ENCODE measurements at regions not wholly inside any gene's neighbourhood (a gene's known extent, or its start where the extent isn't known, plus 50 kb on each side); places are given as distances from the start of the nearest gene placed in this dataset.
A peak's percentile ranks its signal among the peaks of the same experiment; 100 is the strongest.

GRCh38 chr3:150267288-150267687, 140.8 kb upstream of the TSC22D2 start:
- DNase-seq (ENCODE audit: low spot score) = no peak

- DNase-seq (ENCODE audit: low spot score) = no peak
Measured at GRCh38 chr3:150265305-150265704, 142.8 kb upstream of the TSC22D2 start.

- DNase-seq (ENCODE audit: low spot score) = no peak
Measured at GRCh38 chr3:150264561-150265279, 143.4 kb upstream of the TSC22D2 start.

- no peak for DNase-seq (ENCODE audit: low spot score)
Measured at GRCh38 chr3:150261958-150262357, 146.1 kb upstream of the TSC22D2 start.

GRCh38 chr3:150261418-150261817, 146.7 kb upstream of the TSC22D2 start:
- no peak for DNase-seq (ENCODE audit: low spot score)

GRCh38 chr3:150260398-150260710, 147.7 kb upstream of the TSC22D2 start:
- DNase-seq (ENCODE audit: low spot score) = no peak

- DNase-seq (ENCODE audit: low spot score) = no peak
Measured at GRCh38 chr3:150259526-150260397, 148.3 kb upstream of the TSC22D2 start.

GRCh38 chr3:150256782-150257181, 151.3 kb upstream of the TSC22D2 start:
- no peak for DNase-seq (ENCODE audit: low spot score)

- no peak for DNase-seq (ENCODE audit: low spot score)
Measured at GRCh38 chr3:150256318-150256717, 151.8 kb upstream of the TSC22D2 start.

GRCh38 chr3:150255826-150256225, 152.3 kb upstream of the TSC22D2 start:
- no peak for DNase-seq (ENCODE audit: low spot score)

GRCh38 chr3:150255413-150255812, 152.7 kb upstream of the TSC22D2 start:
- DNase-seq (ENCODE audit: low spot score) = no peak

- no peak for DNase-seq (ENCODE audit: low spot score)
Measured at GRCh38 chr3:150254309-150254708, 153.8 kb upstream of the TSC22D2 start.

GRCh38 chr3:150253622-150254021, 154.5 kb upstream of the TSC22D2 start:
- peak; percentile 69 for DNase-seq (ENCODE audit: low spot score)

GRCh38 chr3:150252462-150252861, 155.6 kb upstream of the TSC22D2 start:
- no peak for DNase-seq (ENCODE audit: low spot score)

- no peak for DNase-seq (ENCODE audit: low spot score)
Measured at GRCh38 chr3:150251187-150252062, 156.7 kb upstream of the TSC22D2 start.

- DNase-seq (ENCODE audit: low spot score) = no peak
Measured at GRCh38 chr3:150249779-150250470, 158.2 kb upstream of the TSC22D2 start.

- DNase-seq (ENCODE audit: low spot score) = no peak
Measured at GRCh38 chr3:150248888-150249681, 159.0 kb upstream of the TSC22D2 start.

- DNase-seq (ENCODE audit: low spot score) = no peak
Measured at GRCh38 chr3:150248116-150248887, 159.8 kb upstream of the TSC22D2 start.

- no peak for DNase-seq (ENCODE audit: low spot score)
Measured at GRCh38 chr3:150247441-150247840, 160.7 kb upstream of the TSC22D2 start.

GRCh38 chr3:150243466-150243865, 164.6 kb upstream of the TSC22D2 start:
- no peak for DNase-seq (ENCODE audit: low spot score)

All from hematopoietic multipotent progenitor cell treated with erythropoietin and hydrocortisone succinate and interleukin-3 and kit ligand, for 15 days (in vitro differentiated cells).